ENCODE measurements at regions not wholly inside any gene's neighbourhood (a gene's known extent, or its start where the extent isn't known, plus 50 kb on each side); places are given as distances from the start of the nearest gene placed in this dataset.
A peak's percentile ranks its signal among the peaks of the same experiment; 100 is the strongest.

GRCh38 chr4:187469627-187470026, 525.9 kb upstream of the ZFP42 start:
- DNase-seq (ENCODE audit: low read depth), result no peak
- H3K4me3 ChIP-seq (ENCODE audit: low read length), result no peak overlapping the region
- no peak for TF ChIP-seq CTCF (IDR thresholded peaks at IDR 0.05; ENCODE audit: insufficient read depth, low read depth, low read length, missing control alignments)

- no peak for TF ChIP-seq CTCF (IDR thresholded peaks at IDR 0.05; ENCODE audit: insufficient read depth, low read depth, low read length, missing control alignments)
- no peak for DNase-seq (ENCODE audit: low read depth)
- no peak overlapping the region for H3K4me3 ChIP-seq (ENCODE audit: low read length)
Measured at GRCh38 chr4:187470061-187470460, 525.5 kb upstream of the ZFP42 start.

GRCh38 chr4:187474238-187474637, 521.3 kb upstream of the ZFP42 start:
- no peak overlapping the region for H3K4me3 ChIP-seq (ENCODE audit: low read length)
- no peak for DNase-seq (ENCODE audit: low read depth)
- TF ChIP-seq CTCF (IDR thresholded peaks at IDR 0.05; ENCODE audit: insufficient read depth, low read depth, low read length, missing control alignments), result no peak

GRCh38 chr4:187475901-187476300, 519.7 kb upstream of the ZFP42 start:
- DNase-seq (ENCODE audit: low read depth), result no peak
- H3K4me3 ChIP-seq (ENCODE audit: low read length), result no peak overlapping the region
- TF ChIP-seq CTCF (IDR thresholded peaks at IDR 0.05; ENCODE audit: insufficient read depth, low read depth, low read length, missing control alignments), result no peak

- no peak overlapping the region for H3K4me3 ChIP-seq (ENCODE audit: low read length)
- no peak for TF ChIP-seq CTCF (IDR thresholded peaks at IDR 0.05; ENCODE audit: insufficient read depth, low read depth, low read length, missing control alignments)
- no peak for DNase-seq (ENCODE audit: low read depth)
Measured at GRCh38 chr4:187477224-187477623, 518.3 kb upstream of the ZFP42 start.

GRCh38 chr4:187478292-187479140, 517.1 kb upstream of the ZFP42 start:
- peak; percentile 61 for DNase-seq (ENCODE audit: low read depth)
- TF ChIP-seq CTCF (IDR thresholded peaks at IDR 0.05; ENCODE audit: insufficient read depth, low read depth, low read length, missing control alignments), result no peak
- no peak overlapping the region for H3K4me3 ChIP-seq (ENCODE audit: low read length)

GRCh38 chr4:187479511-187479910, 516.1 kb upstream of the ZFP42 start:
- no peak overlapping the region for H3K4me3 ChIP-seq (ENCODE audit: low read length)
- DNase-seq (ENCODE audit: low read depth), result no peak
- TF ChIP-seq CTCF (IDR thresholded peaks at IDR 0.05; ENCODE audit: insufficient read depth, low read depth, low read length, missing control alignments), result no peak
